K562 (cell line): ENCODE measurements at regions not wholly inside any gene's neighbourhood (a gene's known extent, or its start where the extent isn't known, plus 50 kb on each side); places are given as distances from the start of the nearest gene placed in this dataset.

Experiments used
- ATAC-seq: fragments of 200-7000 bp; cut with Tn5 transposase; 3 replicates; pipeline ENCODE4 v1.9.1; 2020; ENCODE audit warnings: moderate library complexity
- BruUV-seq: library from RNA; stranded (reverse); fragments of 400-500 nt; replicated peaks from 2 replicates; lab custom pipeline; 2021; lab: Mats Ljungman, UMichigan
- CTCF ChIA-PET: fragments of 300-600 bp; formaldehyde crosslinking; extraction: SDS; loops from one replicate; lab custom pipeline; 2021; ENCODE audit warnings: low intra/inter-chr PET ratio; lab: Yijun Ruan, JAX
- POLR2A ChIA-PET: fragments of 300-600, 350-650 bp; sonication (Branson Sonifier 250); formaldehyde crosslinking; extraction: SDS; loops from one replicate; lab custom pipeline; 2021; ENCODE audit warnings: antibody characterized with exemption, inconsistent platforms; lab: Yijun Ruan, JAX
- DNase-seq, 4 experiments: peaks; one replicate each; pipeline versions ENCODE4 v3.0.0 to v3.0.0-alpha.2; 2011 to 2018; ENCODE audit warnings: low spot score in 3 of 4, mixed read lengths in 3 of 4; ENCODE audit errors: extremely low read depth in 1 of 4
- FAIRE-seq: peaks from 2 replicates; lab custom pipeline; 2011; peaks lifted over from hg19 to GRCh38; lab: Jason Lieb, UNC
- H2AFZ ChIP-seq: 2 replicates; pipeline ENCODE4 v1.6.0; 2011; ENCODE audit warnings: low read depth, low read length, control low read depth, inconsistent platforms
- H3K27ac ChIP-seq: fragments of 200-600 bp; 3 replicates; pipeline ENCODE4 v1.8.0; 2011; ENCODE audit warnings: low read depth, mild to moderate bottlenecking, control low read depth, inconsistent platforms, low read length, moderate library complexity, mixed read lengths; ENCODE audit errors: extremely low read depth
- H3K27me3 ChIP-seq, 2 experiments: fragments of 300-600 bp in 1 of 2; 2 replicates in 1 of 2; 3 replicates in 1 of 2; pipeline versions ENCODE4 v1.6.0 to v1.8.0; 2011; ENCODE audit warnings: inconsistent platforms in 2 of 2, low read length in 2 of 2, mild to moderate bottlenecking in 1 of 2, mixed read lengths in 1 of 2, moderate library complexity in 1 of 2; ENCODE audit not compliant: control insufficient read depth in 2 of 2, insufficient read depth in 2 of 2
- H3K36me3 ChIP-seq: fragments of 300-600 bp; 3 replicates; pipeline ENCODE4 v1.8.0; 2011; ENCODE audit warnings: mild to moderate bottlenecking, low read length, inconsistent platforms; ENCODE audit not compliant: control insufficient read depth, insufficient read depth
- H3K4me1 ChIP-seq, 2 experiments: fragments of 200-600 bp in 1 of 2; replicated peaks in 1 of 2; 2 replicates in 1 of 2; 3 replicates in 1 of 2; pipeline versions ENCODE4 v1.5.1 to v1.8.0; 2011; ENCODE audit warnings: inconsistent platforms in 2 of 2, low read length in 2 of 2, mild to moderate bottlenecking in 1 of 2, mixed read lengths in 1 of 2, moderate library complexity in 1 of 2; ENCODE audit not compliant: control insufficient read depth in 2 of 2, insufficient read depth in 2 of 2
- H3K4me2 ChIP-seq: 2 replicates; pipeline ENCODE4 v1.6.1; 2011; ENCODE audit warnings: low read length, control low read depth, inconsistent platforms, mixed read lengths; ENCODE audit not compliant: insufficient read depth
- H3K4me3 ChIP-seq: fragments of 200-600 bp; sonication (generic), shearing (Covaris generic); 2 replicates; pipeline ENCODE4 v1.5.1; 2016; ENCODE audit warnings: control low read depth, inconsistent platforms
- H3K79me2 ChIP-seq: fragments of 200-600 bp; 3 replicates; pipeline ENCODE4 v1.8.0; 2011; ENCODE audit warnings: low read length, inconsistent platforms; ENCODE audit not compliant: control insufficient read depth, insufficient read depth
- H3K9ac ChIP-seq, 2 experiments: 2 replicates each; pipeline versions ENCODE4 v1.6.0 to v1.6.1; 2011; ENCODE audit warnings: low read depth in 2 of 2, low read length in 2 of 2, control low read depth in 1 of 2, inconsistent platforms in 1 of 2, mild to moderate bottlenecking in 1 of 2, mixed read lengths in 1 of 2; ENCODE audit not compliant: insufficient read depth in 1 of 2
- H3K9me1 ChIP-seq: one replicate; pipeline ENCODE4 v1.6.0; 2011; ENCODE audit warnings: inconsistent platforms, mild to moderate bottlenecking, low read length, moderate library complexity; ENCODE audit not compliant: control insufficient read depth, insufficient read depth
- H3K9me3 ChIP-seq: replicated peaks from 2 replicates; pipeline ENCODE4 v1.5.1; 2011; ENCODE audit warnings: low read depth, low read length, inconsistent platforms; ENCODE audit not compliant: control insufficient read depth, insufficient read depth
- H4K20me1 ChIP-seq: replicated peaks from 2 replicates; pipeline ENCODE4 v1.6.1; 2011; ENCODE audit warnings: low read length, inconsistent platforms, mixed read lengths; ENCODE audit not compliant: control insufficient read depth, insufficient read depth
- HDAC2 ChIP-seq: fragments of 450-650 bp; IDR thresholded peaks from 2 replicates; pipeline ENCODE4 v1.6.1; 2016; ENCODE audit warnings: mild to moderate bottlenecking
- MEF2A ChIP-seq: IDR thresholded peaks from 2 replicates; pipeline ENCODE4 v1.6.1; 2011; ENCODE audit warnings: low read depth, mild to moderate bottlenecking, low read length, moderate library complexity; ENCODE audit not compliant: control insufficient read depth
- ZNF41 ChIP-seq: fragments of 250-450 bp; sonication (Bioruptor Pico); conservative IDR thresholded peaks from 2 replicates; pipeline ENCODE4 v1.4.0; 2020; ENCODE audit warnings: mild to moderate bottlenecking
- WGBS: fragments of 100-300 bp; shearing (Covaris generic); methylation state at CpG from one replicate; pipeline ENCODE4 v1.1.6; 2016; ENCODE audit warnings: low coverage, mixed read lengths; ENCODE audit not compliant: insufficient coverage; ENCODE audit errors: missing lambda C conversion rate; 5-methylcytosine and 5-hydroxymethylcytosine counted together
- in situ Hi-C: fragments of 300-500 bp; cut with MboI; formaldehyde crosslinking; loops from 4 replicates; pipeline ENCODE4 v1.15.0; 2018; ENCODE audit warnings: inconsistent platforms, mixed read lengths
- intact Hi-C: fragments of 100-400 bp; cut with micrococcal nuclease; formaldehyde crosslinking; loops from 2 replicates; pipeline ENCODE4 v1.14.2; 2022
- TF ChIP-seq, protein P1 (sequence below): sonication (generic); formaldehyde crosslinking; IDR thresholded peaks from 2 replicates; pipeline ENCODE4 v1.8.1; 2023; ENCODE audit warnings: mild to moderate bottlenecking, missing genetic modification reagents
- TF ChIP-seq, protein P2 (sequence below): conservative IDR thresholded peaks from 2 replicates; pipeline ENCODE4 v1.6.1; 2011; ENCODE audit warnings: low read depth, mild to moderate bottlenecking, low read length; ENCODE audit not compliant: control insufficient read depth
- TF ChIP-seq, protein P3 (sequence below): fragments of 450-650 bp; IDR thresholded peaks from 2 replicates; pipeline ENCODE4 v1.6.1; 2016; ENCODE audit warnings: low read depth
- TF ChIP-seq, protein P4 (sequence below): IDR thresholded peaks from 2 replicates; pipeline ENCODE4 v1.6.1; 2011; ENCODE audit warnings: borderline replicate concordance, low read depth, mild to moderate bottlenecking, moderate library complexity, low read length; ENCODE audit not compliant: insufficient read depth, poor library complexity, severe bottlenecking

DNA sequence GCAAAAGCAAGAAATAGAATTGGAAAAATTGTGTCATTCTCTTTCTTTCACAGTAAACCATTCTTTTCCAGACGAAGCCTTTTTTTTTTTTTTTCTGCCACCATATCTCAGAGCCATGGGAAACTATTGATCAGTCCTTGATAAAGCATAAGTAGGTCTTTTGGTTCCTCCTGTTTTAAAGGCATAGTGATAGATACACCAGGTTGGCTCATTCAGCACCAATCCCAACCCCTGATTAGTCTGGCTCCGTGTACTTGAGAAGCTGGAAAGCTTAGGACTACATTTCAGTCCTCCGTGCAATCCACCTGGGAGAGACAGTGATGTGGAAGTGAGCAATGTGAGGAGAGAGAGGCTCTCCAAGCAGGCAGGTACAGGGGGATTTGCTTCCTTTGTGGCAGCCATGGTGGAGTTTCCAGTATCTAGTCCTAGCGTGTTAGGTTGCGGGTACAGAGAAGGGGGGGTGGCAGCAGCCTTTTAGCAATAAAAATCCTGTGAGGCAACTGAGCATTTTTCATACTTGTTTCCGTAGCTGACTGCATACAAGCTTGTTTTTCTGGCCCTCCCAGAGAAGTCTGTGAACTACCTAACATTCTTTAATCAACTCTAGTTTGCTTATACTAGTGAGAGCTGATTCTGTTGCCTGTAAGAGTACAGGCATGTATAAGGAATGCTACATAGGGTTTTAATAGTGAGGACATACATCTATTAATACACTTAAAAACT lies 127.4 kb upstream of the CTTNBP2 start:
- H3K9ac ChIP-seq: no peak overlapping the region
- TF ChIP-seq MEF2A (no peak), HDAC2 (no peak), ZNF41 (CRISPR knock-in tag) (no peak)
- TF ChIP-seq, protein P1, sequence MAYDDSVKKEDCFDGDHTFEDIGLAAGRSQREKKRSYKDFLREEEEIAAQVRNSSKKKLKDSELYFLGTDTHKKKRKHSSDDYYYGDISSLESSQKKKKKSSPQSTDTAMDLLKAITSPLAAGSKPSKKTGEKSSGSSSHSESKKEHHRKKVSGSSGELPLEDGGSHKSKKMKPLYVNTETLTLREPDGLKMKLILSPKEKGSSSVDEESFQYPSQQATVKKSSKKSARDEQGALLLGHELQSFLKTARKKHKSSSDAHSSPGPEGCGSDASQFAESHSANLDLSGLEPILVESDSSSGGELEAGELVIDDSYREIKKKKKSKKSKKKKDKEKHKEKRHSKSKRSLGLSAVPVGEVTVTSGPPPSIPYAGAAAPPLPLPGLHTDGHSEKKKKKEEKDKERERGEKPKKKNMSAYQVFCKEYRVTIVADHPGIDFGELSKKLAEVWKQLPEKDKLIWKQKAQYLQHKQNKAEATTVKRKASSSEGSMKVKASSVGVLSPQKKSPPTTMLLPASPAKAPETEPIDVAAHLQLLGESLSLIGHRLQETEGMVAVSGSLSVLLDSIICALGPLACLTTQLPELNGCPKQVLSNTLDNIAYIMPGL: no peak
- TF ChIP-seq, protein P2, sequence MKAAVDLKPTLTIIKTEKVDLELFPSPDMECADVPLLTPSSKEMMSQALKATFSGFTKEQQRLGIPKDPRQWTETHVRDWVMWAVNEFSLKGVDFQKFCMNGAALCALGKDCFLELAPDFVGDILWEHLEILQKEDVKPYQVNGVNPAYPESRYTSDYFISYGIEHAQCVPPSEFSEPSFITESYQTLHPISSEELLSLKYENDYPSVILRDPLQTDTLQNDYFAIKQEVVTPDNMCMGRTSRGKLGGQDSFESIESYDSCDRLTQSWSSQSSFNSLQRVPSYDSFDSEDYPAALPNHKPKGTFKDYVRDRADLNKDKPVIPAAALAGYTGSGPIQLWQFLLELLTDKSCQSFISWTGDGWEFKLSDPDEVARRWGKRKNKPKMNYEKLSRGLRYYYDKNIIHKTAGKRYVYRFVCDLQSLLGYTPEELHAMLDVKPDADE: no peak
- TF ChIP-seq, protein P3, sequence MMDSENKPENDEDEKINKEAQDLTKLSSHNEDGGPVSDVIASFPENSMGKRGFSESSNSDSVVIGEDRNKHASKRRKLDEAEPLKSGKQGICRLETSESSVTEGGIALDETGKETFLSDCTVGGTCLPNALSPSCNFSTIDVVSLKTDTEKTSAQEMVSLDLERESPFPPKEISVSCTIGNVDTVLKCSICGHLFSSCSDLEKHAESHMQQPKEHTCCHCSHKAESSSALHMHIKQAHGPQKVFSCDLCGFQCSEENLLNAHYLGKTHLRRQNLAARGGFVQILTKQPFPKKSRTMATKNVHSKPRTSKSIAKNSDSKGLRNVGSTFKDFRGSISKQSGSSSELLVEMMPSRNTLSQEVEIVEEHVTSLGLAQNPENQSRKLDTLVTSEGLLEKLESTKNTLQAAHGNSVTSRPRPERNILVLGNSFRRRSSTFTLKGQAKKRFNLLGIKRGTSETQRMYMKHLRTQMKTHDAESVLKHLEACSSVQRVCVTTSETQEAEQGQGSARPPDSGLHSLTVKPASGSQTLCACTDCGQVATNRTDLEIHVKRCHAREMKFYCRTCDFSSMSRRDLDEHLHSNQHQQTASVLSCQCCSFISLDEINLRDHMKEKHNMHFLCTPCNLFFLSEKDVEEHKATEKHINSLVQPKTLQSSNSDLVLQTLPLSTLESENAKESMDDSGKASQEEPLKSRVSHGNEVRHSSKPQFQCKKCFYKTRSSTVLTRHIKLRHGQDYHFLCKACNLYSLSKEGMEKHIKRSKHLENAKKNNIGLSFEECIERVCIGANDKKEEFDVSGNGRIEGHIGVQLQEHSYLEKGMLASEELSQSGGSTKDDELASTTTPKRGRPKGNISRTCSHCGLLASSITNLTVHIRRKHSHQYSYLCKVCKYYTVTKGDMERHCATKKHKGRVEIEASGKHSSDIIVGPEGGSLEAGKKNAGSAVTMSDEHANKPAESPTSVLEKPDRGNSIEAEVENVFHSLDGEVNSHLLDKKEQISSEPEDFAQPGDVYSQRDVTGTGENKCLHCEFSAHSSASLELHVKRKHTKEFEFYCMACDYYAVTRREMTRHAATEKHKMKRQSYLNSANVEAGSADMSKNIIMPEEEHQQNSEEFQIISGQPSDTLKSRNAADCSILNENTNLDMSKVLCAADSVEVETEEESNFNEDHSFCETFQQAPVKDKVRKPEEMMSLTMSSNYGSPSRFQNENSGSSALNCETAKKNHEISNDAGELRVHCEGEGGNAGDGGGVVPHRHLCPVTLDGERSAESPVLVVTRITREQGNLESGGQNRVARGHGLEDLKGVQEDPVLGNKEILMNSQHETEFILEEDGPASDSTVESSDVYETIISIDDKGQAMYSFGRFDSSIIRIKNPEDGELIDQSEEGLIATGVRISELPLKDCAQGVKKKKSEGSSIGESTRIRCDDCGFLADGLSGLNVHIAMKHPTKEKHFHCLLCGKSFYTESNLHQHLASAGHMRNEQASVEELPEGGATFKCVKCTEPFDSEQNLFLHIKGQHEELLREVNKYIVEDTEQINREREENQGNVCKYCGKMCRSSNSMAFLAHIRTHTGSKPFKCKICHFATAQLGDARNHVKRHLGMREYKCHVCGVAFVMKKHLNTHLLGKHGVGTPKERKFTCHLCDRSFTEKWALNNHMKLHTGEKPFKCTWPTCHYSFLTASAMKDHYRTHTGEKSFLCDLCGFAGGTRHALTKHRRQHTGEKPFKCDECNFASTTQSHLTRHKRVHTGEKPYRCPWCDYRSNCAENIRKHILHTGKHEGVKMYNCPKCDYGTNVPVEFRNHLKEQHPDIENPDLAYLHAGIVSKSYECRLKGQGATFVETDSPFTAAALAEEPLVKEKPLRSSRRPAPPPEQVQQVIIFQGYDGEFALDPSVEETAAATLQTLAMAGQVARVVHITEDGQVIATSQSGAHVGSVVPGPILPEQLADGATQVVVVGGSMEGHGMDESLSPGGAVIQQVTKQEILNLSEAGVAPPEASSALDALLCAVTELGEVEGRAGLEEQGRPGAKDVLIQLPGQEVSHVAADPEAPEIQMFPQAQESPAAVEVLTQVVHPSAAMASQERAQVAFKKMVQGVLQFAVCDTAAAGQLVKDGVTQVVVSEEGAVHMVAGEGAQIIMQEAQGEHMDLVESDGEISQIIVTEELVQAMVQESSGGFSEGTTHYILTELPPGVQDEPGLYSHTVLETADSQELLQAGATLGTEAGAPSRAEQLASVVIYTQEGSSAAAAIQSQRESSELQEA: no peak
- TF ChIP-seq, protein P4, sequence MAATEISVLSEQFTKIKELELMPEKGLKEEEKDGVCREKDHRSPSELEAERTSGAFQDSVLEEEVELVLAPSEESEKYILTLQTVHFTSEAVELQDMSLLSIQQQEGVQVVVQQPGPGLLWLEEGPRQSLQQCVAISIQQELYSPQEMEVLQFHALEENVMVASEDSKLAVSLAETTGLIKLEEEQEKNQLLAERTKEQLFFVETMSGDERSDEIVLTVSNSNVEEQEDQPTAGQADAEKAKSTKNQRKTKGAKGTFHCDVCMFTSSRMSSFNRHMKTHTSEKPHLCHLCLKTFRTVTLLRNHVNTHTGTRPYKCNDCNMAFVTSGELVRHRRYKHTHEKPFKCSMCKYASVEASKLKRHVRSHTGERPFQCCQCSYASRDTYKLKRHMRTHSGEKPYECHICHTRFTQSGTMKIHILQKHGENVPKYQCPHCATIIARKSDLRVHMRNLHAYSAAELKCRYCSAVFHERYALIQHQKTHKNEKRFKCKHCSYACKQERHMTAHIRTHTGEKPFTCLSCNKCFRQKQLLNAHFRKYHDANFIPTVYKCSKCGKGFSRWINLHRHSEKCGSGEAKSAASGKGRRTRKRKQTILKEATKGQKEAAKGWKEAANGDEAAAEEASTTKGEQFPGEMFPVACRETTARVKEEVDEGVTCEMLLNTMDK: no peak
- H3K27me3 ChIP-seq: no peaks in the 10 kb centered on the region; a peak in 1 of 5 replicates
- under 1% methylated on average over 6 of the region's 6 CpGs for WGBS
- intact Hi-C loops: no loop called here
- in situ Hi-C loops: no loop called here
- H3K9me1 ChIP-seq: no peaks in the 10 kb centered on the region
- FAIRE-seq (no peak), ATAC-seq (no peak), DNase-seq (no peak)
- H3K4me1 ChIP-seq: no peaks in the 10 kb centered on the region
- no peaks in the 10 kb centered on the region for H4K20me1 ChIP-seq
- CTCF ChIA-PET: no interaction called here
- BruUV-seq: no TSS peak
- no peak overlapping the region for H2AFZ ChIP-seq
- H3K4me2 ChIP-seq: no peak overlapping the region
- no peaks in the 10 kb centered on the region for H3K36me3 ChIP-seq
- no peak overlapping the region for H3K27ac ChIP-seq
- no peak overlapping the region for H3K4me3 ChIP-seq
- no peaks in the 10 kb centered on the region for H3K79me2 ChIP-seq
- POLR2A ChIA-PET: interaction anchor here (0.9 kb wide), 1 partner anchor 9 kb away, joined by 3 read pairs; no protein-coding TSS in a partner anchor
- H3K9me3 ChIP-seq: no peaks in the 10 kb centered on the region
